Neural cell (in vitro differentiated cells): ENCODE measurements at regions not wholly inside any gene's neighbourhood (a gene's known extent, or its start where the extent isn't known, plus 50 kb on each side); places are given as distances from the start of the nearest gene placed in this dataset.

Experiments used
- H2AFZ ChIP-seq: fragments of 200-600, 300-800 bp; sonication (generic), shearing (Covaris generic); 2 replicates; pipeline ENCODE4 v1.6.0; 2014; ENCODE audit warnings: low read depth, mild to moderate bottlenecking, antibody characterized with exemption, low read length, moderate library complexity
- H3F3A ChIP-seq: fragments of 200-600 bp; shearing (Covaris generic); 2 replicates; pipeline ENCODE4 v1.6.1; 2016; ENCODE audit warnings: mild to moderate bottlenecking, moderate library complexity, mixed read lengths, antibody characterized with exemption, low read length; ENCODE audit not compliant: insufficient read depth, poor library complexity, severe bottlenecking
- H3K27ac ChIP-seq: fragments of 200-600, 300-800 bp; sonication (generic), shearing (Covaris generic); 2 replicates; pipeline ENCODE4 v1.5.1; 2014; ENCODE audit warnings: mild to moderate bottlenecking, low read length, moderate library complexity
- H3K27me3 ChIP-seq: fragments of 300-800, 200-600 bp; sonication (generic), shearing (Covaris generic); 2 replicates; pipeline ENCODE4 v1.6.0; 2014; ENCODE audit warnings: mild to moderate bottlenecking, low read depth, low read length, moderate library complexity; ENCODE audit not compliant: insufficient read depth
- H3K36me3 ChIP-seq: fragments of 300-800, 200-600 bp; sonication (generic), shearing (Covaris generic); 2 replicates; pipeline ENCODE4 v1.5.1; 2014; ENCODE audit warnings: mild to moderate bottlenecking, antibody characterized with exemption, low read length, moderate library complexity; ENCODE audit not compliant: insufficient read depth
- H3K4me2 ChIP-seq: fragments of 300-800, 200-600 bp; sonication (generic), shearing (Covaris generic); 2 replicates; pipeline ENCODE4 v1.6.0; 2014; ENCODE audit warnings: mild to moderate bottlenecking, low read length
- H3K4me3 ChIP-seq: fragments of 300-800, 200-600 bp; sonication (generic), shearing (Covaris generic); 2 replicates; pipeline ENCODE4 v1.5.1; 2014; ENCODE audit warnings: mild to moderate bottlenecking, low read length, moderate library complexity
- H3K79me2 ChIP-seq: fragments of 200-600 bp; shearing (Covaris generic); replicated peaks from 2 replicates; pipeline ENCODE4 v1.6.0; 2014; ENCODE audit warnings: mild to moderate bottlenecking, low read length, moderate library complexity; ENCODE audit not compliant: insufficient read depth
- H3K9ac ChIP-seq: fragments of 300-800, 200-600 bp; sonication (generic), shearing (Covaris generic); 2 replicates; pipeline ENCODE4 v1.6.1; 2016; ENCODE audit warnings: mild to moderate bottlenecking, low read length, mixed read lengths
- H3K9me2 ChIP-seq: fragments of 200-600 bp; shearing (Covaris generic); 2 replicates; pipeline ENCODE4 v1.6.1; 2016; ENCODE audit warnings: mild to moderate bottlenecking, low read length, mixed read lengths; ENCODE audit not compliant: insufficient read depth
- H3K9me3 ChIP-seq: fragments of 200-600, 300-800 bp; sonication (generic), shearing (Covaris generic); 2 replicates; pipeline ENCODE4 v1.6.1; 2016; ENCODE audit warnings: mild to moderate bottlenecking, mixed run types, low read length, moderate library complexity, mixed read lengths
- H4K20me1 ChIP-seq: fragments of 200-600 bp; shearing (Covaris generic); 2 replicates; pipeline ENCODE4 v1.6.1; 2016; ENCODE audit warnings: mild to moderate bottlenecking, mixed run types; ENCODE audit not compliant: insufficient read depth
- CTCF ChIP-seq: fragments of 450-650 bp; IDR thresholded peaks from 2 replicates; pipeline ENCODE4 v1.5.1; 2014; ENCODE audit warnings: antibody characterized with exemption, mild to moderate bottlenecking, moderate library complexity; ENCODE audit not compliant: poor library complexity, severe bottlenecking
- EP300 ChIP-seq: fragments of 450-650 bp; conservative IDR thresholded peaks from 2 replicates; pipeline ENCODE4 v1.6.1; 2014; ENCODE audit warnings: antibody characterized with exemption, mild to moderate bottlenecking, moderate library complexity; ENCODE audit not compliant: poor library complexity, severe bottlenecking
- EZH2 ChIP-seq: fragments of 200-600, 300-800 bp; shearing (Covaris generic), sonication (generic); IDR thresholded peaks from 2 replicates; pipeline ENCODE4 v1.6.1; 2014; ENCODE audit warnings: antibody characterized with exemption, low read length, borderline replicate concordance, mild to moderate bottlenecking; ENCODE audit not compliant: insufficient read depth, poor library complexity, severe bottlenecking
- MXI1 ChIP-seq: fragments of 450-650 bp; conservative IDR thresholded peaks from 2 replicates; pipeline ENCODE4 v1.6.1; 2014; ENCODE audit warnings: antibody characterized with exemption, mild to moderate bottlenecking; ENCODE audit not compliant: poor library complexity, severe bottlenecking
- POLR2AphosphoS5 ChIP-seq: IDR thresholded peaks from 2 replicates; pipeline ENCODE4 v1.6.1; 2012
- RAD21 ChIP-seq: fragments of 450-650 bp; conservative IDR thresholded peaks from 2 replicates; pipeline ENCODE4 v1.6.1; 2014; ENCODE audit warnings: antibody characterized with exemption, mild to moderate bottlenecking, moderate library complexity
- SMC3 ChIP-seq: fragments of 450-650 bp; conservative IDR thresholded peaks from 2 replicates; pipeline ENCODE4 v1.6.1; 2014; ENCODE audit warnings: antibody characterized with exemption, mild to moderate bottlenecking, moderate library complexity; ENCODE audit not compliant: poor library complexity
- TAF1 ChIP-seq: IDR thresholded peaks from 2 replicates; pipeline ENCODE4 v1.6.1; 2012; ENCODE audit warnings: low read depth
- TF ChIP-seq, protein P1 (sequence below): IDR thresholded peaks from 2 replicates; pipeline ENCODE4 v1.6.1; 2012; ENCODE audit warnings: borderline replicate concordance

- no peak for TF ChIP-seq CTCF
- TF ChIP-seq, protein P1, sequence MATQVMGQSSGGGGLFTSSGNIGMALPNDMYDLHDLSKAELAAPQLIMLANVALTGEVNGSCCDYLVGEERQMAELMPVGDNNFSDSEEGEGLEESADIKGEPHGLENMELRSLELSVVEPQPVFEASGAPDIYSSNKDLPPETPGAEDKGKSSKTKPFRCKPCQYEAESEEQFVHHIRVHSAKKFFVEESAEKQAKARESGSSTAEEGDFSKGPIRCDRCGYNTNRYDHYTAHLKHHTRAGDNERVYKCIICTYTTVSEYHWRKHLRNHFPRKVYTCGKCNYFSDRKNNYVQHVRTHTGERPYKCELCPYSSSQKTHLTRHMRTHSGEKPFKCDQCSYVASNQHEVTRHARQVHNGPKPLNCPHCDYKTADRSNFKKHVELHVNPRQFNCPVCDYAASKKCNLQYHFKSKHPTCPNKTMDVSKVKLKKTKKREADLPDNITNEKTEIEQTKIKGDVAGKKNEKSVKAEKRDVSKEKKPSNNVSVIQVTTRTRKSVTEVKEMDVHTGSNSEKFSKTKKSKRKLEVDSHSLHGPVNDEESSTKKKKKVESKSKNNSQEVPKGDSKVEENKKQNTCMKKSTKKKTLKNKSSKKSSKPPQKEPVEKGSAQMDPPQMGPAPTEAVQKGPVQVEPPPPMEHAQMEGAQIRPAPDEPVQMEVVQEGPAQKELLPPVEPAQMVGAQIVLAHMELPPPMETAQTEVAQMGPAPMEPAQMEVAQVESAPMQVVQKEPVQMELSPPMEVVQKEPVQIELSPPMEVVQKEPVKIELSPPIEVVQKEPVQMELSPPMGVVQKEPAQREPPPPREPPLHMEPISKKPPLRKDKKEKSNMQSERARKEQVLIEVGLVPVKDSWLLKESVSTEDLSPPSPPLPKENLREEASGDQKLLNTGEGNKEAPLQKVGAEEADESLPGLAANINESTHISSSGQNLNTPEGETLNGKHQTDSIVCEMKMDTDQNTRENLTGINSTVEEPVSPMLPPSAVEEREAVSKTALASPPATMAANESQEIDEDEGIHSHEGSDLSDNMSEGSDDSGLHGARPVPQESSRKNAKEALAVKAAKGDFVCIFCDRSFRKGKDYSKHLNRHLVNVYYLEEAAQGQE, result no peak
- no peak for TF ChIP-seq MXI1
- no peak for TF ChIP-seq RAD21
- no peak for TF ChIP-seq EP300
- no peak for TF ChIP-seq EZH2
- TF ChIP-seq SMC3, result no peak
- no peak for TF ChIP-seq TAF1
- no peak for TF ChIP-seq POLR2AphosphoS5
- H3K27me3 ChIP-seq, result no peaks in the 10 kb centered on the region
- no peaks in the 10 kb centered on the region for H4K20me1 ChIP-seq
- H3K9me2 ChIP-seq, result no peaks in the 10 kb centered on the region
- H3F3A ChIP-seq, result no peaks in the 10 kb centered on the region
- H3K9ac ChIP-seq, result peak overlapping the region; percentile 27
- H3K27ac ChIP-seq, result peak overlapping the region; percentile 54
- no peaks in the 10 kb centered on the region for H3K9me3 ChIP-seq
- no peaks in the 10 kb centered on the region for H3K79me2 ChIP-seq
- H3K4me2 ChIP-seq, result no peak overlapping the region
- no peaks in the 10 kb centered on the region for H3K36me3 ChIP-seq
- H3K4me3 ChIP-seq, result peak overlapping the region; percentile 44
- H2AFZ ChIP-seq, result no peak overlapping the region
Observed at GRCh38 chr1:83693427-83694126, 305.4 kb downstream of the TTLL7 start.

GRCh38 chr1:83692524-83693381 is 306.2 kb downstream of the TTLL7 start:
- Histone ChIP-seq H3K9me2 (no peaks in the 10 kb centered on the region), H3K27me3 (no peaks in the 10 kb centered on the region), H2AFZ (no peak overlapping the region), H3K9ac (peak overlapping the region; percentile 27), H3K27ac (peak overlapping the region; percentile 54), H3K4me2 (no peak overlapping the region), H3K79me2 (no peaks in the 10 kb centered on the region), H3K9me3 (no peaks in the 10 kb centered on the region), H4K20me1 (no peaks in the 10 kb centered on the region), H3F3A (no peaks in the 10 kb centered on the region), H3K4me3 (peak overlapping the region; percentile 44), H3K36me3 (no peaks in the 10 kb centered on the region)
- no peak for TF ChIP-seq EZH2
- no peak for TF ChIP-seq SMC3
- TF ChIP-seq, protein P1, result peak; percentile 8
- peak; percentile 8 for TF ChIP-seq RAD21
